Kidney epithelial cell (primary cell): ENCODE measurements at regions not wholly inside any gene's neighbourhood (a gene's known extent, or its start where the extent isn't known, plus 50 kb on each side); places are given as distances from the start of the nearest gene placed in this dataset.

Experiments
- DNase-seq: peaks from one replicate; pipeline ENCODE4 v3.0.0-alpha.2; 2010; ENCODE audit warnings: low read depth
- H3K27me3 ChIP-seq: 2 replicates; pipeline ENCODE4 v1.6.0; 2011; ENCODE audit warnings: low read length; ENCODE audit not compliant: control insufficient read depth, insufficient read depth
- H3K36me3 ChIP-seq: 2 replicates; pipeline ENCODE4 v1.5.1; 2011; ENCODE audit warnings: low read length; ENCODE audit not compliant: control insufficient read depth, insufficient read depth
- H3K4me3 ChIP-seq: 2 replicates; pipeline ENCODE4 v1.5.1; 2011; ENCODE audit warnings: low read depth, mild to moderate bottlenecking, control low read depth, low read length
- CTCF ChIP-seq: IDR thresholded peaks from 2 replicates; pipeline ENCODE4 v1.5.1; 2011; ENCODE audit warnings: mild to moderate bottlenecking, moderate library complexity, low read length, control low read depth, inconsistent platforms; ENCODE audit not compliant: insufficient read depth, poor library complexity, severe bottlenecking

- DNase-seq: no peak
- H3K36me3 ChIP-seq: no peaks in the 10 kb centered on the region
- no peaks in the 10 kb centered on the region for H3K27me3 ChIP-seq
- no peak overlapping the region for H3K4me3 ChIP-seq
- TF ChIP-seq CTCF: no peak
Measured at GRCh38 chr4:1480720-1481119, 74.5 kb upstream of the NKX1-1 start.

GRCh38 chr4:1479454-1479853, 73.2 kb upstream of the NKX1-1 start:
- no peaks in the 10 kb centered on the region for H3K36me3 ChIP-seq
- no peak for TF ChIP-seq CTCF
- no peak for DNase-seq
- peaks cover 4% of the 10 kb centered on the region for H3K27me3 ChIP-seq
- H3K4me3 ChIP-seq: no peak overlapping the region

DNA sequence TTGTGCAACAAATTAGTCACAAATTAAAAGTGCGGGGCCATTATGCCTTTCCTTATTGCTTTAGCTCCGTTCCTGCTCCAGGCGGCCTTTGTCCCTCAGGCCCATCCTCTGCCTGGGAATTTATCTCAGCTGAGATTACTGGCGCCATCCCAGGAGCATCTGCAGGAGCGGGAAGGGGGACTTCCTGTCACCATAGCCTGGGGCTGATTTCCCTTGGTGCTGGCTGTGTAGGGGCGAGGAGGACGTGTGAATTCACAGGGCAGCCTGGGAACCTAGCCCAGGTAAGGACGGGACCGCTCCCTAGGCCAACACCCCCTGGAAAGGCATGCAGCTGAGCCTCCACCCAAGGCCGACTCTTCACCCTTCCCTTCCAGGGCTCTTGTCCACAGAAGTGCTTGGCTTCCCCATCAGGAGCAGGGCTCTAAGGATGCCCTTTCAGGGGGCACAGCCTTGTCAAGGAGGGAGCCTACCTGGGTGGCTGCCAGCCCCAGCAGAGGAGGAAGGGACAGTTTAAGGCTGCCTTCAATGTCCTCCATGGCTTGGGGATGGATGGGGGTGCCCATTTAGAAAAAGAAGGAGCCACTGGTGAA, 72.6 kb upstream of the NKX1-1 start:
- TF ChIP-seq CTCF: no peak
- H3K27me3 ChIP-seq: peaks cover 4% of the 10 kb centered on the region
- DNase-seq: no peak
- H3K4me3 ChIP-seq: no peak overlapping the region
- H3K36me3 ChIP-seq: no peaks in the 10 kb centered on the region

DNA sequence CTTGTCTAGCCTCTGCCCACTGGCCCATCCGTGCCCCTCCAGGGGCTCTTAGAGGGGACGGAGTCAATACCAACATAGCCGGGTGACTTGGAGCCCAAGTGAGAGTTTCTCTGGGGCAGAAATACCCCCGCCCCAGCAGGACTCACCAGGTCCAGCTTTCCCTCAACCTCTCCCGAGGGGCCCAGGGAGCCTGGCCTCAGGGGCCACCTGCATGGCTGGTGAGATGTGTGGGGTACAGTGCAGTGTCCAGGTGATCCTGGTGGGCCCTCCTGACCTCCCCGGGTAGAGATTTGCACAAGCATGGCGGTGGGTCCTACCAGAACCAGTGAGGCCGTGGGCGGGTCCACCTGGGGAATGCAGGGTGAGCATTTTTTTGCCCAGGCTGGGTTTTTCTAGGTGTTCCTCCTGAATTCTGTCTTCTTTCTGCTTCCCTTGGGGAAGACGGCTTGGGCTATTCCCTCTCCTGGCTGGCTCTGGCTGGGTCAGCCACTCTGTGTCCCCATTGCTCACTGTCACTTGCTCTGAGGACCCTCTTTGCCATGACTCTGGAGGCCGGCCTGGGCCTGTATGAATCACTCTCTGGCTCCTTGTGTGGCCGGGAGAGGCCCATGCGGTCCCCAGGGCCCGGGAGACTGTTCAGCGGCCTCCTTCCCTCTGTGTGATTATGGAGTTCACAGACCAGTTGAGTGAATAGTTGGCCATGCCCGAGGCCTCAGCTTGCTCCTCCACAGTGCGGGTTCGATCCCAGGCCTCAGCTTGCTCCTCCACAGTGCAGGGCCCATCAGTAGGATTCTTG, 71.0 kb upstream of the NKX1-1 start:
- DNase-seq: no peak
- no peaks in the 10 kb centered on the region for H3K36me3 ChIP-seq
- no peak overlapping the region for H3K4me3 ChIP-seq
- peaks cover 13% of the 10 kb centered on the region for H3K27me3 ChIP-seq
- TF ChIP-seq CTCF: no peak

- no peak for DNase-seq
- H3K27me3 ChIP-seq: peaks cover 23% of the 10 kb centered on the region
- TF ChIP-seq CTCF: no peak
- no peak overlapping the region for H3K4me3 ChIP-seq
- no peaks in the 10 kb centered on the region for H3K36me3 ChIP-seq
Measured at GRCh38 chr4:1476140-1476513, 69.9 kb upstream of the NKX1-1 start.
